ENCODE measurements at regions not wholly inside any gene's neighbourhood (a gene's known extent, or its start where the extent isn't known, plus 50 kb on each side); places are given as distances from the start of the nearest gene placed in this dataset.

- TF ChIP-seq CTCF (IDR thresholded peaks at IDR 0.05; ENCODE audit: low read depth, low read length) = no peak
- H3K4me3 ChIP-seq (ENCODE audit: low read depth, low read length) = no peak overlapping the region
Measured at GRCh38 chr3:117734496-117734895, 1024.9 kb downstream of the TUSC7 start.

- no peak overlapping the region for H3K4me3 ChIP-seq (ENCODE audit: low read depth, low read length)
- no peak for TF ChIP-seq CTCF (IDR thresholded peaks at IDR 0.05; ENCODE audit: low read depth, low read length)
Measured at GRCh38 chr3:117735481-117736101, 1026.0 kb downstream of the TUSC7 start.

GRCh38 chr3:117736846-117737245, 1027.3 kb downstream of the TUSC7 start:
- TF ChIP-seq CTCF (IDR thresholded peaks at IDR 0.05; ENCODE audit: low read depth, low read length) = no peak
- H3K4me3 ChIP-seq (ENCODE audit: low read depth, low read length) = no peak overlapping the region

GRCh38 chr3:117743993-117744392, 1034.4 kb downstream of the TUSC7 start:
- no peak overlapping the region for H3K4me3 ChIP-seq (ENCODE audit: low read depth, low read length)
- no peak for TF ChIP-seq CTCF (IDR thresholded peaks at IDR 0.05; ENCODE audit: low read depth, low read length)

GRCh38 chr3:117744935-117745334, 1035.4 kb downstream of the TUSC7 start:
- no peak overlapping the region for H3K4me3 ChIP-seq (ENCODE audit: low read depth, low read length)
- TF ChIP-seq CTCF (IDR thresholded peaks at IDR 0.05; ENCODE audit: low read depth, low read length) = no peak

GRCh38 chr3:117745516-117745915, 1035.9 kb downstream of the TUSC7 start:
- no peak overlapping the region for H3K4me3 ChIP-seq (ENCODE audit: low read depth, low read length)
- no peak for TF ChIP-seq CTCF (IDR thresholded peaks at IDR 0.05; ENCODE audit: low read depth, low read length)

GRCh38 chr3:117746066-117746465, 1036.5 kb downstream of the TUSC7 start:
- no peak for TF ChIP-seq CTCF (IDR thresholded peaks at IDR 0.05; ENCODE audit: low read depth, low read length)
- no peak overlapping the region for H3K4me3 ChIP-seq (ENCODE audit: low read depth, low read length)

Measured in WI38 (cell line).